Epidermal melanocyte (primary cell): ENCODE measurements at regions not wholly inside any gene's neighbourhood (a gene's known extent, or its start where the extent isn't known, plus 50 kb on each side); places are given as distances from the start of the nearest gene placed in this dataset.

ENCODE experiments used
- DNase-seq: peaks from one replicate; pipeline ENCODE4 v3.0.0; 2011; ENCODE audit warnings: low spot score; ENCODE audit not compliant: insufficient read length

DNA sequence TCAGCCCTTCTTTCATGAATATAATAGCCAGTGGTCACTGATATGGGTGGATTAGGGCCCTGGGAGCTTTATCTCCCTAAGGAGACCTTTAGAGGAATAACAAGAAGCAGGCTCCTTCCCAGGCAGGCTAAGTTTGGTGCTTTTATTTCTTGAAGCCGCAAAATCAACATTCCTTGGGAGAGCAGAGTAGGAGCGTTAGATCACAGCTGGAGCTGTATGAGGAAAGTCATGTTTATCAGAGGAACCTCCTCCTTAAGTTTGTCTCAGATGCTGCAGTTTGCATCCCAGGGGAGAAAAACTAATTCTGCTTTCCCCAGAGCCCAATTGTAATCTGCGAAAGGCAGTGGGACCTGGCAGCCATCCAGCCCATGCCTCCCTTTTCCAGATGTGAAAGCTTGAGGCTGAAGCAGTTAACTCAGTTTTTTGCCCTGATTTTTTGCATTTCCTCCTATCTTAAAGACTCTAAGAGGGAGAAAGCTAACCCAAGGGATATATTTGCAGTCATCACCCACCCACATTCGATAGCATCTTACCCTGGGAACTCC is 186.0 kb upstream of the FRMPD4 start:
- DNase-seq, result no peak

DNA sequence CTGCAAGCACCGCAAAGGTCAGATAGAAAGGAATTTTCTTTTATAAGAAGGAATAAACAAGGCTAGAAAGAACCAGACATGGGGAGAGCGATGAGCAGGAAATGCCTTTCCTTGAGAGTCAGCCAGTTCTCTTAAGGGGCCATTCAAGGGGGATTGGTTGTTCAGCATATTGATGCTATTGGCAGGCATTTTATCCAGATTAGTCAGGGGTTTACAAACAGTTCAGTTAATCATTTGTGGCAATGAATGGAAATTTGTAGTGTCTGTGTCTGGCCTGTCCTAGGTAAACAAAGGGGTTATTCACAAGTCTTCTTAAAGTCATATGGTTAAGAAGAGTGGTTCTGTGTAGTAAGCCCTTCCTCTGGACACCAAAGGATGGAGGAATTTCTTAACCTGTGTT is 184.7 kb upstream of the FRMPD4 start:
- DNase-seq, result peak; percentile 55

DNA sequence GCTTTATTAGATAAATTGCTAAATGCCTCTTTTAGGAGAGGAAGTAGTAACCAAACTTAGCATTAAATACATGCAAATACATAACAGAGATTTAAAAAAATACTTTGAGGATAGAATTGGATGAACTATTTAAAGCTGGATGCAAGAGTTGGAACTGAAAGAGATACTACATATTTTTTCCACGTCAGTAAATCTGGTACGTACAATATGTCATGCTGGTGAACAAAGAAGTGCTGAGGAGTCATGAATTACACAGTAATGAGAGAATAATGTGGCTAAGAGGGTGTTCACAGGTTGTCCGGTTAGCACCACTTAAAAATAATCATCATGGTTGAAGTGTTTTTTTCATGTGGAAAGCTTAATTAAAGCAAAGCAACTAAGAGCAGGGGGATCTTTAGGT is 184.1 kb upstream of the FRMPD4 start:
- no peak for DNase-seq

DNA sequence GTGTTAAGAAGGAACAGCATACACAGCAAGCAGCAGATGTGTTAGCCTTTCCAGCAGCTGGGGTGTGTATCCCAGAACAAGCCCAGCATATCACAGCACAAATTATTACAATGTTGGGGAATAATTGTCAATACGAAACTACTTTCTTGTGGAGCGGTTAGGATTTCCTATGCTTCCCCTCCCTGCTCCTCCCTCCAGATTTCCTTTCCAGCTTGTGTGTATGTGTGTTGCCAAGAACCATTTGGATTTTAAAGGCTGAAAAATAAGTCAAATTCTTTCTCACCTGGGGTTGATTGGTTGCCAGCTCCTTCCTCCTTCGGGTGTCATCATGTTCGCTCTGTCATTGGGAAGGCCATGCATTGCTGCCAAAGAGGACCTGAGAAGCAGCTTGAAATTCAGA is 178.2 kb upstream of the FRMPD4 start:
- DNase-seq, result no peak

DNA sequence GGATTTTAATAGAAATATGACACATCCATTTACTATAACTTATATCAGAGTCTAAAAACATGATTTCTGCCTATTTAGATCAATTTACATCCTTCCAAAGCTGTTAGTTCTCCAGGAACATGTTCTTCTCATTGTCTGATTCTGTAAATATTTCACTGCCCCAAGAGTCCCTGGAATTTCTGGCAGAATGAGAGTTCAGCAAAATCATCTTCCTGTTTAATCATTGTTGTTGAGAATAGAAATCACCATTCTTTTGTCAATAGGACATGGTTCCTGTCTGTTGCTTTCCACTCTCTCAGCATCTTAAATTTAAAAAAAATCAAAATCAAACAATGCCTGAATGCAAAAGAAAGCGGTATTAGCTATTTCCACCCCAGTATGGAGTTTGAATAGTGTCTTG is 172.8 kb upstream of the FRMPD4 start:
- DNase-seq, result no peak

DNA sequence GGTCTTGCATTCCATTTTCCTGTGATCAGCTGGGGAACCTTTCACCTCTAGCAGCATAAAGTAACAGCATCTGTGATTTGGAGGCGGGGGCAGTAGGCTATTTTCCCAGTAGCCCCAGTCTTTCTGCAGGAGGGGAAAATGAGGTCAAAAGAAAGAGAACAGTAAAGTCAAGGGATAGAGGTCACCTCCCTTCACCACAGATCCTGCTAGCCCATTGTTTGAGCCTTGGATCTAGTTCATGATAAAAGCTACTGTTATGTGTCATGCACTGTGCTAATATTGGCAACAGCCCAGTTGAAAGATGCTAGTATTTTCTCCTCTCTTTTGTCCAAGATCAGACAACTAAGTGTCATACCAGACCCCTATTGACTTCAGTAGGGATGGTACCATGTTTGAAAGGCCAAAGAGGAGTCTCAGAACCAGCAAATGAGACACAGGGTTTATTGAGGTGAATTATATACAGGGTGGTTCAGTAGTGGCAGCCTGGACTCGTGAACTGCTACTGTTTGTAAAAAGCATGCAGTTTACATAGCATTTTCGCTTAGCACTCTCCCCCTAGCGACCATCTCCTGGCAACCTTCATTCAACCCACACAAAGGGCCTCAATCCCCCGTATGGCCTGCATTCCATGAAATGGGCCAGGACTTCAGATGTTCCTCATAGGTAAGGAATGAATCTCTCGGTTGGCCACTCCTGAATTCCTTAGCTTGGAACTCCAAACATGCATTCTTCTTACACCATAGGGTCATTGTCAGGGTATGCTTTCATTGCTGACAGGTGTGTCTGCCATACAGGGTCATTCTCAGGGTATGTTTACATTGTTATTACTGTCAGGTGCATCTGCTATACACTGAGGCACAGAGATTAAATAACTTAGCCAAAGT is 170.0 kb upstream of the FRMPD4 start:
- DNase-seq, result no peak

DNA sequence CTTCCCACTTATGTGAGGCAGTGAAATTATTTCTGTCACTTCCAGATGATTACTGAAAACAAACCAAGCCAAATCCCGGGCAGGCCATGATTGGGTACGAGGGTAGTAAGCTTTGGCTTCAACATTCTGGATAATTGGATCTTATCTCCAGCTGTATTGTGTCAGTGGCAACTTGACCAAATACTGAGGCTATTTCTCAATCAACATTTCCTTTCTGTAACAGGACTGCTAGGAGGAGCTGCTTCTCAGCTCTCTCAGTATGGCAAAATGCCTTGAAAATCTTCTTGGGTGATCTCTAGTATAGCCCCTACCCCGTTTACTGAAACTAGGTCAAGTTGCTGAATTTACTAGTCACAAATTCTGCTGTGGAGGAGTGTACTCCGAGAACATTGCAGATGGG is 169.3 kb upstream of the FRMPD4 start:
- no peak for DNase-seq

DNA sequence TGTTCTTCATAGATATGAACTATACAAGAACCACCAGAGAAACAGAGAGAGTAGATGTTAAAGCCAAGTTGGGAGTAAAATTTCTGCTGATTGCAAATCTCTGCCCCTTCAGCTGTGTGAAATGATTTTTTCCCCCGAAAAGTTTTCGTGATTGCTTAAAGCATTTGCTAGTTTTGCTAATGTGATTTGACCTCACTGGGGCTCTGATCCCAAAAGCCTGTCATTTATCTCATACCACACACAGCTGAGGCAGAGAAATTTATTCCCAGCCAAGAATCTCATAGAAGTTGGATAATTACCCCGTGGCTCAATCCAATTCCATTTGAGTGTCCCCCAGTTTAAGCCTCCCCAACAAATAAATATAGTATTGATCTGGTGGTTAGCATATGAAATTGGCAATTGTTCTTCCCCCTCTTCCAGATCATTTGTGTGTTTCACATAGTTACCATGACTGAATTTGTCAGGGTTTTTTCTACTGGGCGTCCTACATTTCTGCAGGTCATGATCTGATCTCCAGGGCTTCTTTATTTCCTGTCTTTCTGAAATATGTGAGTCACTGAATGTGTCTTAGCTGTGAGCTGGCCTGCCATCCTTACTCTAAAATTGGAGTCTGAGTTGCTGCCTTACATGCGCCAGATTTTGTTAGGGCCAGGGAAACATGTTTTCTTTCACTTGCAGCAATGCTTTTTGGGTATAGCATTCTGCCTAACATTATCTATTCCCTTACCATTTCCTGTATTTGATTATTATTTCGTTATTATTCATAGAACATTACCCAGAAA is 167.5 kb upstream of the FRMPD4 start:
- DNase-seq, result no peak

DNA sequence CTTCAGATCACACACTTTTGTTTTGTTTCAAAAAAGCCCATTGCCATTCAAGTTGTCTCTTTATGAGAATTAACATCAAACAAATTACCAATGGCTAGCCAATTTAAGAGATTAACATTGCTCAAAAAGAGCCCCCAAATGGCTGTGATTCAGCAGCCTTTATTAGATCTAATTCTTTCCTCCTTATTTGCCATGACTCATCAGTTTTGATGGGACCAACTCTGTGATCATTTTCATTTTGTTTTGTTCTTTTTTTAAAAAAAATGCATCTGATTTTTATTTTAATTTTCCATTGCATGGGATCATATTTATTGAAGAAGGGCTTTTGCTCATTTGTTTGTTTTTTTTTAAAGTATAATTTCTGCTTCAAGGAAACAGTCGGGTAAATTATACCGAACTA is 161.6 kb upstream of the FRMPD4 start:
- no peak for DNase-seq

DNA sequence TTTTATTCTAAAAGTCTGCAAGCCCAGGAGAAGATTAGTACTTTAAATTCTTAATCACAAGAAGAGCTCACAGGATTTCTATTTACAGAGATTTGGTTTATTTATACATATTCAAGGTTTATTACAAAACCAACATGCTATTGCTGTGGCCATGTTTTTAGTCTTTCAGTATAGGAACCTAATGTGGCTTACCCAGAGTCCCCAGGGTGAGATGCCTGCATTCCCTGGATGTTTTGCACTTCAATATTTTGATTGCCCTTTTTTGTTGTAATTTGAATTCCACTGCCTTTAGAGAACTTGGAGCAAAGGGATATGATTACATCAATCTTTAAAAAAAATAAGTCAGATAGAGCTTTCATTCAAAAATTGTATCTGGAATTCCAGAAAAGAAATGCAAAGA is 146.0 kb upstream of the FRMPD4 start:
- no peak for DNase-seq

DNA sequence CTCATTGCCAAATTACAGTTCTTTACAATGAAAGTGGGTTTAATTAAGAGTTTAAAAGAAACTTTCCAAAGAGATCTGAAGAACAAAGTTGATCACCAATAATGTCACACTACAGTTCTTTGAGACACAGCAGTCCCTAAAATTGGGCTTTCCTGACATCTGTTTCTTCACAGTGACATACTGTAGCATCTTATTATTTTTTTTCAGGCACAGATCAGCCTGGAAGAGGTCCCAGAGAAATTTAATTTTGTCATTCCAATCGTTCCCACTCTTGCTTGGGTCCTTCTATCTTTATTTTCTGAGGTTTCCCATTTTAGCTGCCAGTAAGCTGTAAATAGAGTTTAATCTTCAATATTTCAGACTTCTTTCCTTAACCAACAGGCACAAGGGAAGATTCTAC is 143.1 kb upstream of the FRMPD4 start:
- no peak for DNase-seq

DNA sequence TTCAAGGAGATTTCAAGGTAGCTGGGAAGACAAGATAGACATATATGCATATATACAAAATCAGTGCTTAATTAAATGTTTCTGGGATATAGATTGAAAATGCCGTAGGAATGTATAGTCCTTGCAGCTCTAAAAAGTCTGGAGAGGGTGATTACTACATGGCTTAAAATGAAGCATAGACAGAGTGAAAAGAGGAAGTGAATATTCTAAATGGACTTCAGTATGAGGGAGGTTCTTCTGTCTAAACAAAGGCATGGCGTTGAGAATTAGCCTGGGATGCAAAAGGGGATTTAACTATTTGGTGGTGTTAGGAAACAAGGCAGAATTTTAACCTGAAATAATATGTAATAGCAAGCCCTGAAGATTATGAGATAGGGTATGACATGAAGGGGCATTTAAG is 141.5 kb upstream of the FRMPD4 start:
- DNase-seq, result no peak

DNA sequence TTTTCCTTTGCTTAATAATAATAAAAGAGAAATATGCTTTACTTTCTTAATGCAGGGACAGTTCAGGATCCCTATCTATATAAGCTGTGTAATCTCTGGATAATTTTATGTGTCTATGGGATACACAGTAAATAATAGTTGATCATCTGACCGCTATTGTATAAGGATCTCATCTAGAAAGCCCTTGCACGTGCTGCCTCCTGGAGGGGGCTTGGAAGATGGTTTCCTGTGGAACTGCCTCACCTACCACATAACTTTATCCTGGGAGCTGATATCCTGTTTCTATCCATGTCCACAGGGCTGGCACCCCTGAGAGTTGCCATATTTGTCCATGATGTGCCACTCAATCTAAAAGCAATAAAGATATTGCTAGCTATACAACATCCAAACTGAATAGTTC is 139.3 kb upstream of the FRMPD4 start:
- DNase-seq, result no peak

DNA sequence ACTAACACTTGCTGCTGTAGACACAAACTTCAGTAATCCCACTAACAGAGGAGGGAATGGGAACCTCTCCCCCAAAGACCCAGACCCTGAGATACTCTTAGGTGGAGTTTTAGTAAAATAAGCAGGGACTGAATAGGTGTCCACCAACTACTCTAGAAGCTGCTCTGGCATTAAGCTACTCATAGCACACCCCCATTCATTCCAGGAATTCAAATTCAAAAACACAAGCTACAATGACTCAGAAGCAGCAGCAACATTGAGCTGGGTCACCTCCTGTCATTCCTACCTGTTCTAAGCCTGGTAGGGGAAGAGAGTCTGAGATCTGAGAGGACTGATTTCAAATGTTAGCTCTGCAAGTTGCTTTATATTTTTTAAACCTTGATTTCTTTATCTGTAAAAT is 135.4 kb upstream of the FRMPD4 start:
- no peak for DNase-seq

DNA sequence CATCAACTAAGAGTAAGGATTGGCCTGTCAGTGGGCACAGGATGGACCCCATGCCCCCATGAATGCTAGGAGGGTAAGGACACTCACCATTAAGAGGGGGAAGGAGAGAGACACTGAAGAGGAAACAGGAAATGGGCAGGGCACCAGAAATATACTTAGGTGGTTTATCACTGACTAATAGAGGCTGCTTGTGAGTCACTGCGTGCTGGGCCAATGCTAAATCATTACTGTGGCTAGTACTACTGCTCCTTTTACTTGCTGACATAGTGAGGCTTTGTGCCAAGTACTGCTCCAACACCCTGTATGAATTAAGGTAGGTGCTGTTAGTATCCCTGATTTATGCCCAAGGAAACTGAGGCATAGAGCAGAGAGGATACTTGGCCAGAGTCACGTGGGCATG is 130.4 kb upstream of the FRMPD4 start:
- no peak for DNase-seq

DNA sequence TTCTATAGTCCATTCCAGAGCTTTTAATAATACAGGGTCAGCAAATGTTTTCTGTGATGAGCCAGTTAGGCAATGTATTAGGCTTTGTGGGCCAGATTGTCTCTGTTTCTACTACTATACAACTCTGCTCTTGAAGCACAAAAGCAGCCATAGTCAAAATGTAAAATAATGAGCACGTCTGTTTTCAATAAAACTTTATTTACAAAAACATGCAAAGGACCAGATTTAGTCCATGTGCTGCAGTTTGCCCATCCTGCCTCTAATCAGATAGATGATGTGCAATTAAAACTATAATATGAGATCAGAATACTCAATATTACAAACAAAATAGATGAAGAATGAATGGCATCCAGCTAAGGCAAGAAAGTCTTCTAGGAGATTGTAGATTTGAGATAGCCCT is 127.8 kb upstream of the FRMPD4 start:
- no peak for DNase-seq

DNA sequence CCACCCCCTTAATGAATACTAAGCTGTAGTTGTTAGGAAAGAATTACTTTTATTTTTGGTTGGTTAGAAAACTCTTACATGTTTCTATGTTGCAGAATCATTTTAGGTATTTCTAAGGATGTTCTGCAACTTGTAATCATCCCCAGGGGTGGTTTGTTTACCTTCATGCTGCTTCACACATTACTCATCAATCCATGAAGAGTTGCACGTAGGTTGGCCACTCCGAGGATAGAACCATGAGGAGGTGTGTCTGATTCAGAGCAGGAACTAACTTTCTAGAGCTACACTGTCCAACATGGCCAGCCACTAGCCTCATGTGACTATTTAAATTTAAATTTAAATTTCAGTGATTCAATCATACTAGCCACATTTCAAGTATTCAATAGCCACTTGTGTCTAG is 127.2 kb upstream of the FRMPD4 start:
- DNase-seq, result no peak

DNA sequence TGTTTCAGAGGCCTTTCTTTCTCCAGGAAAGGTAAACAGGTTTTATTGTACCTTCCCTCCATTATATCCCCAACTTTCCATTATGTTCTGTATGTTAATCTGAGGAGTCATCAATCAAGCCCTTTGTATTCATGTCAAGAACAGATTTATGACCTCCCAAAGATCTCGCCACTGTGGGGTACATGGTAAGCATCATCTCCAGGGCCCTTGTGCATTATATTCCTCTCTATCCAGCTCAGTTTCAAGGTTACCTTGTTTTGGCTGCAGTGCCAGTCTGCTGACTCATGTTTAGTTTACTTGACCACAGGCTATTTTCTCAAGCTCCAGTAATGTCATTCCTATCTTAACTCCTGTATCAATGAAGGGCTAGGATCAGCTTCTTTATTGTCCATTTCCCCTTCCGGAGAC is 125.1 kb upstream of the FRMPD4 start:
- no peak for DNase-seq

DNA sequence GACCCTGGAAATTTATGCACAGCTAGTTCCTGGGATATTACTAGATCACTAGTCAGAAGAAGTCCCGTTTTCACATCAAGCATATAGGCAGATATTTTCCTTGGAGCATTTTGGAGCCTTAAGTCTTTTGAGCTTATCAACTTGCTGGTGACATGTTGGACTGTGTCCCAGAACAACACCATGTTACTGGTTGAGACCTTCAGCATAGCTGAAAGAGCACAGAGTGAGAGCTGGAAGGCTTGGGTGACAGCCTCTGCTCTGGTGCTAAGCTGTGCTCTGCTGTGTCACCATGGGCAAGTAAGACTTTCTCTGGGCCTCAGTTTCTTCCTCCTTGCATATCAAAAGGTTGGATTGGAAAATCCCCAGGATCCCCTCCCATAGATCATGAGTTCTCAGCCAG is 116.6 kb upstream of the FRMPD4 start:
- DNase-seq, result no peak

DNA sequence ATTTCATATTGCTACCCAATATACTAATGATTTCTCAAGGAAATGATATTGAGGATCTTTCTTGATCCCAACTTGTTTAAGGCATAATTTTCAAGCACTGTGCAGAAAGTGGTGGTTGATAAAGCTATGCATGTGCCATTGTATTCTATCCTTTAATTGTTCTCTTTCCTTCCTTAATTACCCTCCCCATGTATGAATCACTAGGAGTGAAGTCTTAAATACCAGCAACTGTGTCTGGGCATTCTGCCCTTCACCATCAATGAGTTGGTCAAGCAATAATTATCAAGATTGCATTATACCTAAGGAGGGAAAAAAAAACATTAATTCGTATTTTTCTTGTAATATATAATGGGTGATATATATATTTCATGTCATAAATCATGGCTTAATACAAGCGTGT is 111.8 kb upstream of the FRMPD4 start:
- no peak for DNase-seq

DNA sequence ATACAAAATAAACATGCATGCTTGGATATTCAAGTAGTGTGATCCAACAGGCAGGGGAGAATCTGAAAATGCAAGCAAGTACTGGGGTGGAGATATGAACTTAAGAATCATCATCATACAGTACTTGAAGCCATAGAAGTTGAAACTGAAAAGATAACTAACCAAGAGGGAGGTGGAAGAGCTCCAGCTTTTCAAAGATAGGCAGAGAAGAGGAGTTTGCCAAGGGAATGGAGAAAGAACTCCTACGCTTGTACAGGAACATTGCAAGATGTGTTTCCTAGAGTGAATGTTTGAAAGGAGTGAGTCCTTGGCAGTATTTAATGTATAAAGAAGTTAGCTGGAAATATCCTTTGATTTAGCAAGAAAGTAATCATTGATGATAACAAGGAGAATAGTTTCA is 106.2 kb upstream of the FRMPD4 start:
- no peak for DNase-seq

DNA sequence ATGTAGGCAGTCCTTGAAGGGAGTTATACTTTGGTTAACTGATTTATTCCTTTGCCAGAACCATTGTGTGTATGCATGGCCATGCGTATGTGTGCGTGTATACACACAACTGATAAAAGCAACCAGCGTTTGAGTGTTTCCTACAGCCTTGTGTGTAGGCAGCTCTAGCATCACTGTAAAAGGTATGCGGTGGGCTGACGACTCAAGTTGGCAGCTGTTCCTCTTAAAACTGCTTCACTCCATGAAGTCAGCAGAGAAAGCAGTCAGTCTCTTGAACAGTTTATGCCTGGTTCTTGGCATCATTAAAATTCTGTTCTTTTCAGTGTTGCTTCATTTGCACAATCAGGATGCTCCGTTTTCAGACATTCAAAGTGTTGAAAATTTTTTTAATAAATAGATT is 103.5 kb upstream of the FRMPD4 start:
- DNase-seq, result no peak

DNA sequence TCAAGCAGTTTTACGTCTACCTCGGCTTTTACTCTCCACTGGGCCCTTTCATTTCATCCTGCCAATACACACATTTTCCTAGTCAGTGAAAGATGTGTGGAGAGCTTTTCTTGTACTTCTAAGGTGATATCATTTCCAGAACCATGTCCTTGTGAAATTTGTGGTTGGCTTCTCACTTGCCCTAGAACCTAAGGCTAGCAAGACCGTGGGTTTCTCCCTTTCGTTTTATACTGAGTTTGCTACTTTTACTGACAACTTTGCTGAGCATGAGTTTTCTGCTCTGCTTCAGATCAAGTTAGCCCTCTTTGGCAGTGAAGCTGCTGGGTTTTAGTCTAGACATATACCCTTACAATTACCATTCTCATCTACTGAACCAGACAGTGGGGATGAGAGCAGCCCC is 95.7 kb upstream of the FRMPD4 start:
- no peak for DNase-seq
